ENCODE measurements at regions not wholly inside any gene's neighbourhood (a gene's known extent, or its start where the extent isn't known, plus 50 kb on each side); places are given as distances from the start of the nearest gene placed in this dataset.

DNA sequence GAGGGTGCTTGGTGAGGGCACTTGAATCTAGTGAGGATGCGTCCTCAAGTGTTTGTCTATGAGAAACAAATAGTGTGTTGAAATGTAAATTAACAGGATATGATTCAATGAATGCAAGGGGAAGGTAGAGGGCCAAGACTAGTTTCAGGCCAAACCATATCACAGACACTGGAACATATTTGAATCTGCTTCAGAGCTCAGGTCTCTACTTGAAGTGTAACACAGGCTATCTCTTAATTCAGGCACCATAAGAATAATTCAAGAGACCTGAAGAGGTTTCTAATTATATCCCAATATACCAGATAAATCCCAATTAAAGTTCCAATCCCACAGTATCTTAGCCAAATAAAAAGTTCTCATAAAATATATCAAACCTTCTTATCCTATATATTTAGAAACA, 146.5 kb upstream of the INTU start:
- TF ChIP-seq, protein P1, sequence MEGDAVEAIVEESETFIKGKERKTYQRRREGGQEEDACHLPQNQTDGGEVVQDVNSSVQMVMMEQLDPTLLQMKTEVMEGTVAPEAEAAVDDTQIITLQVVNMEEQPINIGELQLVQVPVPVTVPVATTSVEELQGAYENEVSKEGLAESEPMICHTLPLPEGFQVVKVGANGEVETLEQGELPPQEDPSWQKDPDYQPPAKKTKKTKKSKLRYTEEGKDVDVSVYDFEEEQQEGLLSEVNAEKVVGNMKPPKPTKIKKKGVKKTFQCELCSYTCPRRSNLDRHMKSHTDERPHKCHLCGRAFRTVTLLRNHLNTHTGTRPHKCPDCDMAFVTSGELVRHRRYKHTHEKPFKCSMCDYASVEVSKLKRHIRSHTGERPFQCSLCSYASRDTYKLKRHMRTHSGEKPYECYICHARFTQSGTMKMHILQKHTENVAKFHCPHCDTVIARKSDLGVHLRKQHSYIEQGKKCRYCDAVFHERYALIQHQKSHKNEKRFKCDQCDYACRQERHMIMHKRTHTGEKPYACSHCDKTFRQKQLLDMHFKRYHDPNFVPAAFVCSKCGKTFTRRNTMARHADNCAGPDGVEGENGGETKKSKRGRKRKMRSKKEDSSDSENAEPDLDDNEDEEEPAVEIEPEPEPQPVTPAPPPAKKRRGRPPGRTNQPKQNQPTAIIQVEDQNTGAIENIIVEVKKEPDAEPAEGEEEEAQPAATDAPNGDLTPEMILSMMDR (IDR thresholded peaks at IDR 0.05; ENCODE audit: low read depth, low read length, poor library complexity, severe bottlenecking): no peak
- TF ChIP-seq EZH2phosphoT487 (IDR thresholded peaks at IDR 0.05; ENCODE audit: borderline replicate concordance, low read length): no peak
